GM12891 (cell line): ENCODE measurements at regions not wholly inside any gene's neighbourhood (a gene's known extent, or its start where the extent isn't known, plus 50 kb on each side); places are given as distances from the start of the nearest gene placed in this dataset.

Experiments used
- PAX5 ChIP-seq: IDR thresholded peaks from 2 replicates; pipeline ENCODE4 v1.6.1; 2011; ENCODE audit warnings: low read length, moderate library complexity, mild to moderate bottlenecking; ENCODE audit not compliant: insufficient read depth, severe bottlenecking
- POLR2A ChIP-seq: IDR thresholded peaks from 2 replicates; pipeline ENCODE4 v1.6.1; 2011; ENCODE audit warnings: low read depth, low read length, control low read depth
- POLR2AphosphoS5 ChIP-seq: IDR thresholded peaks from 2 replicates; pipeline ENCODE4 v1.6.1; 2011; ENCODE audit warnings: low read depth, low read length, control low read depth
- POU2F2 ChIP-seq: IDR thresholded peaks from 2 replicates; pipeline ENCODE4 v1.6.1; 2011; ENCODE audit warnings: low read depth, mild to moderate bottlenecking, control low read depth, low read length, moderate library complexity
- SPI1 ChIP-seq: IDR thresholded peaks from 2 replicates; pipeline ENCODE4 v1.6.1; 2011; ENCODE audit warnings: low read depth, low read length, control low read depth
- TAF1 ChIP-seq: IDR thresholded peaks from 2 replicates; pipeline ENCODE4 v1.6.1; 2011; ENCODE audit warnings: low read depth, low read length, control low read depth

GRCh38 chr4:58274553-58274952 is 1164.4 kb upstream of the IGFBP7 start:
- no peak for TF ChIP-seq POLR2A
- TF ChIP-seq SPI1: no peak
- no peak for TF ChIP-seq POLR2AphosphoS5
- TF ChIP-seq TAF1: no peak
- no peak for TF ChIP-seq POU2F2
- no peak for TF ChIP-seq PAX5
